ENCODE measurements at regions not wholly inside any gene's neighbourhood (a gene's known extent, or its start where the extent isn't known, plus 50 kb on each side); places are given as distances from the start of the nearest gene placed in this dataset.

DNA sequence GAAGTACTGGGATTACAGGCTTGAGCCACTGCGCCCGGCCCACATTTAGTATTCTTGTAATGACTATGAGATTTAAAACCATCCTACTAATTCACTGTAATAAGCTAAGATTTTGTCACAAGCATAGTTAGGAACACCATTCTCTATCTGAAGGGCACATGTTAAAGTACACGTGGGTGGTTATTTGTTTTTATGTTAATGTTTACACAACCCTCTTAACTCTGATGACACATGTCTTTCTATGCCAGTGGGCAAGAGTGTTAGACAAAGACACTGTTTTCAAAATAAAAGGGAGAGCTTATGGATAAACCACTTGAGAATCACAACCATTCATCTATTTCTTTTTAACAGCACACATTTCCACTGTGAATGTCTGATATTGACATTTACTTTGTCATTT is 537.6 kb upstream of the IL12A start:
- DNase-seq (ENCODE audit: low read depth, low spot score) = no peak
- in situ Hi-C loops (cut with HindIII; ENCODE audit: low sequenced_read_pairs) = no loop called here

DNA sequence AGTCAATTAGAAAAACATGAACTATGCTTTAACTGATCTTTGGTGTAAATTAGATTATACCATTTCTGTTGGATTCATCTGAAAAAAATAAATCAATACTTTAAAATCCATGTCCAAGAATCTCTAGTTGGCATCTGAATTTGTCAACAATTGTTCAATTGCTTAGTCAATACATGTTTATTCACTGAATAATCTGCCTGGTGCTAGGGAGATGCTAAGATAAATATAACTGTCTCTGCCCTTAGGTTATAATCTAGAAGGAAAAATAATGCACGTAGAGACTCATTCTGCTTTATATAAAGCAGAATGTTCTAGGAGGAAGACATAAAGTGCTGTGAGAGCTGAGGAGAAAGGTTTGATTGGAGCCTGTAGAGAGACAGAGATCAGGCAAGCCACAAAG is 537.2 kb upstream of the IL12A start:
- in situ Hi-C loops (cut with HindIII; ENCODE audit: low sequenced_read_pairs) = no loop called here
- H3K4me3 ChIP-seq (ENCODE audit: low read depth, low read length) = no peak overlapping the region
- TF ChIP-seq CTCF (IDR thresholded peaks at IDR 0.05; ENCODE audit: low read depth, low read length) = no peak
- no peak for DNase-seq (ENCODE audit: low read depth, low spot score)

More for the DNA sequence above, 537.6 kb upstream of the IL12A start:
- TF ChIP-seq CTCF (IDR thresholded peaks at IDR 0.05; ENCODE audit: low read depth, low read length) = no peak
- no peak overlapping the region for H3K4me3 ChIP-seq (ENCODE audit: low read depth, low read length)

DNA sequence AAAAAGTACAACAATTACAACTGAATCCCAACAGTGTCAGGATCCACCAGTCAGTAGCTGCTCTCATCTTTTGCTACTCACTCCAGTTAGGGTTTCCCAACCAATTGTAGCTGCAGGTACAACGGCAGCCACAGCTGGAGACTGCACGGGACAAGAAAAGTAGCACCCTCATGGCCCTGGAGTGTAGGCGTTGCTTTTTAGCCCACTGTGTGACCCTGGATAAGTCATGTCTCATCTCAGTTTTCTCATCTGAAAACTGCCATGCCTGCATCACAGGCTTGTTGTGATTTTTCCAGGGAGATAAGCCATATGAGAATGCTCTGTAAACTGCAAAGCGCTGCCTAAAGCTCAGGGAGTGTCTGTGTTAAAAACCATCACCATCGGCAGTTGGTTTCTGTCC is 535.6 kb upstream of the IL12A start:
- no peak overlapping the region for H3K4me3 ChIP-seq (ENCODE audit: low read depth, low read length)
- DNase-seq (ENCODE audit: low read depth, low spot score) = no peak
- TF ChIP-seq CTCF (IDR thresholded peaks at IDR 0.05; ENCODE audit: low read depth, low read length) = no peak
- in situ Hi-C loops (cut with HindIII; ENCODE audit: low sequenced_read_pairs) = no loop called here

DNA sequence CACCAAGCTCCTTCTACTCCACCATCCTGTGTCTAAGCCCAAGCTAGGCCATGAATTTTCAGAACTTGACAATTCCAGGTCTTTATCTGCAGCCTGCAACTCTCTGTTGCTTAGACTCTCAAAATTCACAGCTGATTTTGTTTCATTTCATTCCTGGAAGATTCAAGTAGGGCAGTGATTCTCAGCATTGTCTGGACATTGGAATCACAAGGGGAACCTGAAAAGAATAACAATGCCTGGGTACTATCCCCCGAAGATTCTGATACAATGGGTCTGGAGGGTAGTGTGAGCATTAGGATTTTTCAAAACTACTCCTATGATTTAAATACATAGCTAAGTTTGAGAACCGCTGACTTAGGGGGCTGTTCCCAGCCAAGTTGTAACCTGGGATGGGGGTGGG is 534.7 kb upstream of the IL12A start:
- in situ Hi-C loops (cut with HindIII; ENCODE audit: low sequenced_read_pairs) = no loop called here
- no peak overlapping the region for H3K4me3 ChIP-seq (ENCODE audit: low read depth, low read length)
- no peak for DNase-seq (ENCODE audit: low read depth, low spot score)
- TF ChIP-seq CTCF (IDR thresholded peaks at IDR 0.05; ENCODE audit: low read depth, low read length) = no peak

GRCh38 chr3:159455741-159456181 is 532.9 kb upstream of the IL12A start:
- in situ Hi-C loops (cut with HindIII; ENCODE audit: low sequenced_read_pairs) = no loop called here
- TF ChIP-seq CTCF (IDR thresholded peaks at IDR 0.05; ENCODE audit: low read depth, low read length) = no peak
- no peak overlapping the region for H3K4me3 ChIP-seq (ENCODE audit: low read depth, low read length)
- DNase-seq (ENCODE audit: low read depth, low spot score) = no peak

DNA sequence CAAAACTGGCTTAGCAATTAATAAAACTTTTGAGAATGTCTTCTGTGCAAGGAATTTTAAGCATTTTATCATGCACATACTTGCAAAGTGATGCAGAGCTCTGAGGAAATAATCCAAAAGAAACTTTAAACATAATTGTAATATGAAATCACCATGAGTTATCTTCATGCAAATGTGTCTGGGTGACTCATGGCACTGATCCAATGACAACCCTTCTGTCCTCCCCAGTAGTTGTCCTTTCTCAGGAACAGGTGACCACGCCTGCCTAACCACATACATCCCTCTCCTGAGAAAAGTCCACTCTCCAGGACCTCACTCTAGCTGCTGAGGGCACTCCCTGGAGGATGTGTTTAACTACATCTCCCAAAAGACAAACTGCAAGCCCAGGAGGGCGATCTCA is 530.6 kb upstream of the IL12A start:
- no peak for TF ChIP-seq CTCF (IDR thresholded peaks at IDR 0.05; ENCODE audit: low read depth, low read length)
- no peak overlapping the region for H3K4me3 ChIP-seq (ENCODE audit: low read depth, low read length)
- in situ Hi-C loops (cut with HindIII; ENCODE audit: low sequenced_read_pairs) = no loop called here
- DNase-seq (ENCODE audit: low read depth, low spot score) = peak; percentile 89

DNA sequence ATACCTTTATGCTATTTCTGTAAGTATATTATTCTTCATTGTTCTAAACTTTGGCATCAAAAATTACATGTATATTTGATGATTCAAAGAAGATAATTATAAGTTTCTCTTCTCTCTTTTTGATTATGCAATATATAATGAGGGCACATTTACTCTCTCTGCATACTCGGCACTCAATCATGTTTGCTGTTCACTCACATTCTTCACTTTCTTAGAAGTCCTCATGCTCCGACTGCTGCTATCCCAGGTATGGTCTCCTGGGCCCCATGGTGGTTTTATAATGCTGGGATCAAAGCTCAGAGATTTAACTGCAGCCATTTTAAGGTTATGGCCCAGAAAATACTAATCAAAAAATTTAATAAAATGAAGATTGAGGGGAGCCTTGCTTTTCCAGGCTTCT is 529.7 kb upstream of the IL12A start:
- DNase-seq (ENCODE audit: low read depth, low spot score) = no peak
- H3K4me3 ChIP-seq (ENCODE audit: low read depth, low read length) = no peak overlapping the region
- in situ Hi-C loops (cut with HindIII; ENCODE audit: low sequenced_read_pairs) = no loop called here
- no peak for TF ChIP-seq CTCF (IDR thresholded peaks at IDR 0.05; ENCODE audit: low read depth, low read length)
